Stomach (tissue), 4 donors: ENCODE measurements at regions not wholly inside any gene's neighbourhood (a gene's known extent, or its start where the extent isn't known, plus 50 kb on each side); places are given as distances from the start of the nearest gene placed in this dataset.

Source experiments
- POLR2AphosphoS5 ChIP-seq, 3 donors: sonication (generic); formaldehyde crosslinking; IDR thresholded peaks; one replicate each; pipeline ENCODE4 v1.6.1; 2016; ENCODE audit warnings: antibody characterized with exemption in 3 of 3
- TF ChIP-seq, protein P1 (sequence below), 7 experiments: fragments of 450-650 bp in 4 of 7; fragments of 200-600 bp in 3 of 7; sonication (generic) in 3 of 7; IDR thresholded peaks; one replicate each; pipeline ENCODE4 v1.5.1; 2016 to 2019; ENCODE audit warnings: antibody characterized with exemption in 7 of 7, control low read depth in 2 of 7, mild to moderate bottlenecking in 1 of 7

- TF ChIP-seq, protein P1, sequence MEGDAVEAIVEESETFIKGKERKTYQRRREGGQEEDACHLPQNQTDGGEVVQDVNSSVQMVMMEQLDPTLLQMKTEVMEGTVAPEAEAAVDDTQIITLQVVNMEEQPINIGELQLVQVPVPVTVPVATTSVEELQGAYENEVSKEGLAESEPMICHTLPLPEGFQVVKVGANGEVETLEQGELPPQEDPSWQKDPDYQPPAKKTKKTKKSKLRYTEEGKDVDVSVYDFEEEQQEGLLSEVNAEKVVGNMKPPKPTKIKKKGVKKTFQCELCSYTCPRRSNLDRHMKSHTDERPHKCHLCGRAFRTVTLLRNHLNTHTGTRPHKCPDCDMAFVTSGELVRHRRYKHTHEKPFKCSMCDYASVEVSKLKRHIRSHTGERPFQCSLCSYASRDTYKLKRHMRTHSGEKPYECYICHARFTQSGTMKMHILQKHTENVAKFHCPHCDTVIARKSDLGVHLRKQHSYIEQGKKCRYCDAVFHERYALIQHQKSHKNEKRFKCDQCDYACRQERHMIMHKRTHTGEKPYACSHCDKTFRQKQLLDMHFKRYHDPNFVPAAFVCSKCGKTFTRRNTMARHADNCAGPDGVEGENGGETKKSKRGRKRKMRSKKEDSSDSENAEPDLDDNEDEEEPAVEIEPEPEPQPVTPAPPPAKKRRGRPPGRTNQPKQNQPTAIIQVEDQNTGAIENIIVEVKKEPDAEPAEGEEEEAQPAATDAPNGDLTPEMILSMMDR (IDR thresholded peaks at IDR 0.05): no peak
- TF ChIP-seq POLR2AphosphoS5 (IDR thresholded peaks at IDR 0.05): no peak
These were observed 199.9 kb upstream of the PWP1 start for GRCh38 chr12:107485731-107486130.
